OCI-LY3 (cell line): ENCODE measurements at regions not wholly inside any gene's neighbourhood (a gene's known extent, or its start where the extent isn't known, plus 50 kb on each side); places are given as distances from the start of the nearest gene placed in this dataset.

ENCODE experiments used
- EZH2phosphoT487 ChIP-seq: fragments of 200-600 bp; shearing (Covaris generic); IDR thresholded peaks from 2 replicates; pipeline ENCODE4 v1.6.1; 2018; ENCODE audit warnings: antibody characterized with exemption, mixed run types, low read depth
- TF ChIP-seq, protein P1 (sequence below): fragments of 200-600, 300-600 bp; sonication (generic); IDR thresholded peaks from 2 replicates; pipeline ENCODE4 v1.5.1; 2014; ENCODE audit warnings: antibody characterized with exemption, low read length, low read depth

DNA sequence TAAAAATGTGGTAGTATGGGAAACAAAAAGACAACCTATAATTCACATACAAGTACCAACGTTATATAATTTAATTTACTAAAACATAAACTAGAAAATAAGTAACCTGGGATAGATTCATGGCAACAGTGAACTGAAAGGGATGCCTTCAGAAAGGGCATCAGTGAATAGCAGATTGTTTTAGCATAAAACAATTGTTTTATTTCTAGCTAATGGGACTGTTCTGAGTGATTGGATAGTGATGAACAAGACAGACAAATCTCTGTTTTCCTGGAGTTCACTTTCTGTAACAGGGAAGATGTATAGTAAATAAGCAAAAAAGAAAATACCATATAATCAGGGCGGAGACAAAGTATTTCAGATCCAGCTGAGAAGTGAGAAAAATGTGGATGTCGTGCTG is 379.1 kb upstream of the SPOCK3 start:
- TF ChIP-seq, protein P1, sequence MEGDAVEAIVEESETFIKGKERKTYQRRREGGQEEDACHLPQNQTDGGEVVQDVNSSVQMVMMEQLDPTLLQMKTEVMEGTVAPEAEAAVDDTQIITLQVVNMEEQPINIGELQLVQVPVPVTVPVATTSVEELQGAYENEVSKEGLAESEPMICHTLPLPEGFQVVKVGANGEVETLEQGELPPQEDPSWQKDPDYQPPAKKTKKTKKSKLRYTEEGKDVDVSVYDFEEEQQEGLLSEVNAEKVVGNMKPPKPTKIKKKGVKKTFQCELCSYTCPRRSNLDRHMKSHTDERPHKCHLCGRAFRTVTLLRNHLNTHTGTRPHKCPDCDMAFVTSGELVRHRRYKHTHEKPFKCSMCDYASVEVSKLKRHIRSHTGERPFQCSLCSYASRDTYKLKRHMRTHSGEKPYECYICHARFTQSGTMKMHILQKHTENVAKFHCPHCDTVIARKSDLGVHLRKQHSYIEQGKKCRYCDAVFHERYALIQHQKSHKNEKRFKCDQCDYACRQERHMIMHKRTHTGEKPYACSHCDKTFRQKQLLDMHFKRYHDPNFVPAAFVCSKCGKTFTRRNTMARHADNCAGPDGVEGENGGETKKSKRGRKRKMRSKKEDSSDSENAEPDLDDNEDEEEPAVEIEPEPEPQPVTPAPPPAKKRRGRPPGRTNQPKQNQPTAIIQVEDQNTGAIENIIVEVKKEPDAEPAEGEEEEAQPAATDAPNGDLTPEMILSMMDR, result no peak
- no peak for TF ChIP-seq EZH2phosphoT487
